CD14-positive monocyte (primary cell): ENCODE measurements at regions not wholly inside any gene's neighbourhood (a gene's known extent, or its start where the extent isn't known, plus 50 kb on each side); places are given as distances from the start of the nearest gene placed in this dataset.

ENCODE experiments used
- DNase-seq, 3 donors: peaks; one replicate each; pipeline ENCODE4 v3.0.0-alpha.2; 2011 to 2022
- H2AFZ ChIP-seq: 2 replicates; pipeline ENCODE4 v1.6.0; 2012; ENCODE audit warnings: mild to moderate bottlenecking, low read depth, low read length, inconsistent platforms; ENCODE audit not compliant: insufficient read depth, poor library complexity, severe bottlenecking
- H3K27ac ChIP-seq, 2 donors: 1 replicate in 1 of 2; 2 replicates in 1 of 2; pipeline ENCODE4 v1.5.1; 2012 to 2013; ENCODE audit warnings: low read length in 2 of 2, control low read depth in 1 of 2, inconsistent platforms in 1 of 2, low read depth in 1 of 2, mild to moderate bottlenecking in 1 of 2
- H3K27me3 ChIP-seq, 2 donors: one replicate each; pipeline versions ENCODE4 v1.6.0 to v1.6.1; 2011 to 2013; ENCODE audit warnings: low read length in 2 of 2; ENCODE audit not compliant: control insufficient read depth in 2 of 2, insufficient read depth in 2 of 2
- H3K36me3 ChIP-seq, 2 donors: replicated peaks in 1 of 2; 1 replicate in 1 of 2; 2 replicates in 1 of 2; pipeline versions ENCODE4 v1.5.1 to v1.6.1; 2012 to 2013; ENCODE audit warnings: low read length in 2 of 2, control low read depth in 1 of 2, inconsistent platforms in 1 of 2, mild to moderate bottlenecking in 1 of 2; ENCODE audit not compliant: insufficient read depth in 2 of 2, control insufficient read depth in 1 of 2
- H3K4me1 ChIP-seq, 2 donors: 1 replicate in 1 of 2; 2 replicates in 1 of 2; pipeline versions ENCODE4 v1.5.1 to v1.6.1; 2012 to 2013; ENCODE audit warnings: low read length in 2 of 2, control low read depth in 1 of 2, inconsistent platforms in 1 of 2, mild to moderate bottlenecking in 1 of 2, moderate library complexity in 1 of 2; ENCODE audit not compliant: insufficient read depth in 2 of 2, control insufficient read depth in 1 of 2
- H3K4me2 ChIP-seq: replicated peaks from 2 replicates; pipeline ENCODE3; 2012; ENCODE audit warnings: low read length, moderate library complexity, mild to moderate bottlenecking; ENCODE audit not compliant: poor library complexity, severe bottlenecking; ENCODE audit errors: extremely low read depth
- H3K4me3 ChIP-seq, 3 experiments: fragments of 200-600 bp in 1 of 3; sonication (generic) in 1 of 3; replicated peaks in 1 of 3; 1 replicate in 2 of 3; 2 replicates in 1 of 3; pipeline ENCODE4 v1.5.1; 2011 to 2013; ENCODE audit warnings: low read length in 3 of 3, mild to moderate bottlenecking in 3 of 3, control low read depth in 2 of 3, low read depth in 2 of 3, inconsistent platforms in 1 of 3, moderate library complexity in 1 of 3
- H3K79me2 ChIP-seq: 2 replicates; pipeline ENCODE4 v1.6.0; 2012; ENCODE audit warnings: mild to moderate bottlenecking, control low read depth, inconsistent platforms, low read length, moderate library complexity; ENCODE audit not compliant: insufficient read depth
- H3K9ac ChIP-seq: 2 replicates; pipeline ENCODE4 v1.6.0; 2017; ENCODE audit warnings: low read length, mild to moderate bottlenecking; ENCODE audit not compliant: insufficient read depth, poor library complexity, severe bottlenecking
- H3K9me3 ChIP-seq, 2 donors: replicated peaks in 1 of 2; 1 replicate in 1 of 2; 2 replicates in 1 of 2; pipeline versions ENCODE4 v1.5.1 to v1.6.1; 2012 to 2013; ENCODE audit warnings: low read length in 2 of 2, control low read depth in 1 of 2; ENCODE audit not compliant: control insufficient read depth in 1 of 2, insufficient read depth in 1 of 2
- H4K20me1 ChIP-seq: 2 replicates; pipeline ENCODE4 v1.6.0; 2012; ENCODE audit warnings: mild to moderate bottlenecking, low read length, control low read depth, moderate library complexity; ENCODE audit not compliant: insufficient read depth
- H3K27ac Mint-ChIP-seq, 7 donors: one replicate each; pipeline ENCODE4 v1.8.0; 2020; ENCODE audit warnings: mild to moderate bottlenecking in 7 of 7, mixed read lengths in 7 of 7, moderate library complexity in 6 of 7, inconsistent platforms in 2 of 7
- H3K27me3 Mint-ChIP-seq, 3 donors: one replicate each; pipeline ENCODE4 v1.8.0; 2021 to 2022; ENCODE audit warnings: low read depth in 3 of 3, mild to moderate bottlenecking in 3 of 3, mixed read lengths in 3 of 3, moderate library complexity in 3 of 3, inconsistent platforms in 1 of 3
- H3K36me3 Mint-ChIP-seq, 2 donors: one replicate each; pipeline ENCODE4 v1.8.0; 2020; ENCODE audit warnings: mixed read lengths in 2 of 2, inconsistent platforms in 1 of 2, mild to moderate bottlenecking in 1 of 2
- H3K4me1 Mint-ChIP-seq: one replicate; pipeline ENCODE4 v1.8.0; 2020; ENCODE audit warnings: mild to moderate bottlenecking, mixed read lengths
- H3K4me3 Mint-ChIP-seq, 2 donors: one replicate each; pipeline ENCODE4 v1.8.0; 2020; ENCODE audit warnings: mild to moderate bottlenecking in 2 of 2, mixed read lengths in 2 of 2, moderate library complexity in 1 of 2
- H3K9me3 Mint-ChIP-seq, 7 donors: one replicate each; pipeline ENCODE4 v1.8.0; 2020 to 2022; ENCODE audit warnings: mixed read lengths in 7 of 7, mild to moderate bottlenecking in 6 of 7, moderate library complexity in 6 of 7, inconsistent platforms in 2 of 7
- CTCF ChIP-seq: fragments of 200-600 bp; IDR thresholded peaks from one replicate; pipeline ENCODE4 v1.8.0; 2022; ENCODE audit warnings: antibody characterized with exemption, mild to moderate bottlenecking
- WGBS: methylation state at CpG from one replicate; pipeline ENCODE4 v1.1.5; 2013; ENCODE audit warnings: missing lambda C conversion rate; ENCODE audit not compliant: insufficient coverage; 5-methylcytosine and 5-hydroxymethylcytosine counted together
- intact Hi-C, 2 donors: fragments of 100-400 bp; cut with micrococcal nuclease; formaldehyde crosslinking; loops; one replicate each; pipeline versions ENCODE4 v1.15.0 to v1.15.1; 2023

GRCh38 chr3:23654571-23654970, 151.2 kb upstream of the UBE2E1 start:
- Histone ChIP-seq H2AFZ (no peak overlapping the region), H3K27ac (no peak overlapping the region), H3K4me2 (no peak overlapping the region), H3K9me3 (peaks cover 0 to 4% of the 10 kb centered on the region in 2 donors), H3K79me2 (no peaks in the 10 kb centered on the region), H3K36me3 (no peaks in the 10 kb centered on the region), H3K9ac (no peak overlapping the region), H4K20me1 (no peaks in the 10 kb centered on the region), H3K4me1 (peaks cover 22 to 28% of the 10 kb centered on the region in 2 donors), H3K27me3 (no peaks in the 10 kb centered on the region), H3K4me3 (no peak overlapping the region)
- TF ChIP-seq CTCF: no peak
- Mint-ChIP-seq H3K27ac (no peak overlapping the region), H3K9me3 (peaks cover 2 to 11% (median 3%) of the 10 kb centered on the region in 7 donors), H3K27me3 (peaks cover 0 to 6% (median 3%) of the 10 kb centered on the region in 3 donors), H3K36me3 (no peaks in the 10 kb centered on the region), H3K4me1 (peaks cover 26% of the 10 kb centered on the region), H3K4me3 (no peak overlapping the region)
- no peak for DNase-seq
- intact Hi-C loops: no loop called here
- 57% methylated on average over 1 of the region's 3 CpGs for WGBS

- Histone ChIP-seq H4K20me1 (no peaks in the 10 kb centered on the region), H3K9ac (no peak overlapping the region), H3K36me3 (no peaks in the 10 kb centered on the region), H3K4me1 (peaks cover 21 to 25% of the 10 kb centered on the region in 2 donors), H3K9me3 (peaks cover 0 to 4% of the 10 kb centered on the region in 2 donors), H3K4me3 (no peak overlapping the region), H3K4me2 (no peak overlapping the region), H3K79me2 (no peaks in the 10 kb centered on the region), H2AFZ (no peak overlapping the region), H3K27me3 (no peaks in the 10 kb centered on the region), H3K27ac (no peak overlapping the region)
- peaks cover 2 to 11% (median 3%) of the 10 kb centered on the region in 7 donors for H3K9me3 Mint-ChIP-seq
- H3K27ac Mint-ChIP-seq: no peak overlapping the region
- no peak for DNase-seq
- no peak overlapping the region for H3K4me3 Mint-ChIP-seq
- H3K27me3 Mint-ChIP-seq: peaks cover 0 to 6% (median 1%) of the 10 kb centered on the region in 3 donors
- no peaks in the 10 kb centered on the region for H3K36me3 Mint-ChIP-seq
- TF ChIP-seq CTCF: no peak
- H3K4me1 Mint-ChIP-seq: peaks cover 22% of the 10 kb centered on the region
- 100% methylated on average over 1 of the region's 3 CpGs for WGBS
- intact Hi-C loops: no loop called here
These were observed 150.0 kb upstream of the UBE2E1 start for GRCh38 chr3:23655749-23656148.
